SU-DHL-6 (cell line): ENCODE measurements at regions not wholly inside any gene's neighbourhood (a gene's known extent, or its start where the extent isn't known, plus 50 kb on each side); places are given as distances from the start of the nearest gene placed in this dataset.

Experiments used
- H2AFZ ChIP-seq: fragments of 200-600 bp; sonication (generic); 2 replicates; pipeline ENCODE4 v1.6.1; 2014; ENCODE audit warnings: low read depth, mild to moderate bottlenecking, moderate library complexity, mixed read lengths, antibody characterized with exemption, low read length; ENCODE audit not compliant: severe bottlenecking
- H3F3A ChIP-seq: fragments of 200-600 bp; shearing (Covaris generic); 2 replicates; pipeline ENCODE4 v1.6.0; 2016; ENCODE audit warnings: antibody characterized with exemption, mild to moderate bottlenecking; ENCODE audit not compliant: insufficient read depth
- H3K27ac ChIP-seq: fragments of 200-600 bp; sonication (generic); 2 replicates; pipeline ENCODE4 v1.5.1; 2016; ENCODE audit warnings: low read depth, mild to moderate bottlenecking, low read length, moderate library complexity, mixed read lengths
- H3K27me3 ChIP-seq: fragments of 200-600 bp; sonication (generic), shearing (Covaris generic); 2 replicates; pipeline ENCODE4 v1.6.0; 2014; ENCODE audit warnings: mild to moderate bottlenecking, low read length
- H3K36me3 ChIP-seq: fragments of 200-600 bp; sonication (generic); 2 replicates; pipeline ENCODE4 v1.6.1; 2014; ENCODE audit warnings: mild to moderate bottlenecking, low read length, mixed read lengths
- H3K4me2 ChIP-seq: fragments of 300-600, 200-600 bp; shearing (Covaris generic), sonication (generic); 2 replicates; pipeline ENCODE4 v1.6.0; 2014; ENCODE audit warnings: low read length, low read depth, mild to moderate bottlenecking; ENCODE audit not compliant: poor library complexity, severe bottlenecking
- H3K4me3 ChIP-seq: fragments of 200-600 bp; sonication (generic); 2 replicates; pipeline ENCODE4 v1.5.1; 2014; ENCODE audit warnings: antibody characterized with exemption, low read length, mild to moderate bottlenecking, mixed read lengths; ENCODE audit not compliant: insufficient read depth, poor library complexity, severe bottlenecking
- H3K79me2 ChIP-seq: fragments of 200-600 bp; sonication (generic); 2 replicates; pipeline ENCODE4 v1.6.1; 2014; ENCODE audit warnings: mild to moderate bottlenecking, low read length, moderate library complexity; ENCODE audit not compliant: insufficient read depth
- H3K9ac ChIP-seq: fragments of 200-600 bp; sonication (generic); 2 replicates; pipeline ENCODE4 v1.7.0; 2014; ENCODE audit warnings: mild to moderate bottlenecking, low read length
- H3K9me2 ChIP-seq: fragments of 200-600 bp; sonication (generic); replicated peaks from 2 replicates; pipeline ENCODE4 v1.6.1; 2014; ENCODE audit warnings: low read length; ENCODE audit not compliant: insufficient read depth
- H3K9me3 ChIP-seq: fragments of 200-600 bp; sonication (generic); 2 replicates; pipeline ENCODE4 v1.6.1; 2014; ENCODE audit warnings: low read length, mixed read lengths; ENCODE audit not compliant: insufficient read depth
- H4K20me1 ChIP-seq: fragments of 200-600 bp; sonication (generic); 2 replicates; pipeline ENCODE4 v1.6.1; 2014; ENCODE audit warnings: low read depth, mild to moderate bottlenecking, antibody characterized with exemption, low read length, moderate library complexity, mixed read lengths
- CTCF ChIP-seq: fragments of 200-600 bp; sonication (generic); IDR thresholded peaks from one replicate; pipeline ENCODE4 v1.5.1; 2017; ENCODE audit warnings: antibody characterized with exemption, mild to moderate bottlenecking, low read length, moderate library complexity; ENCODE audit not compliant: insufficient read depth, poor library complexity, severe bottlenecking
- EZH2phosphoT487 ChIP-seq: fragments of 200-600 bp; sonication (generic), shearing (Covaris generic); conservative IDR thresholded peaks from 2 replicates; pipeline ENCODE4 v1.6.1; 2018; ENCODE audit warnings: mild to moderate bottlenecking, antibody characterized with exemption, low read length, moderate library complexity, mixed read lengths

- no peaks in the 10 kb centered on the region for H3F3A ChIP-seq
- no peaks in the 10 kb centered on the region for H4K20me1 ChIP-seq
- no peaks in the 10 kb centered on the region for H3K27me3 ChIP-seq
- no peak overlapping the region for H3K27ac ChIP-seq
- H2AFZ ChIP-seq, result no peak overlapping the region
- no peak overlapping the region for H3K4me3 ChIP-seq
- TF ChIP-seq CTCF, result no peak
- no peak for TF ChIP-seq EZH2phosphoT487
- no peak overlapping the region for H3K4me2 ChIP-seq
- H3K9ac ChIP-seq, result no peak overlapping the region
- no peaks in the 10 kb centered on the region for H3K9me3 ChIP-seq
- H3K36me3 ChIP-seq, result no peaks in the 10 kb centered on the region
- H3K9me2 ChIP-seq, result no peaks in the 10 kb centered on the region
- no peaks in the 10 kb centered on the region for H3K79me2 ChIP-seq
Measured at GRCh38 chr20:40816039-40816352, 127.0 kb upstream of the MAFB start.

- Histone ChIP-seq H2AFZ (no peak overlapping the region), H3K27ac (no peak overlapping the region), H3F3A (no peaks in the 10 kb centered on the region), H3K4me2 (no peak overlapping the region), H3K27me3 (no peaks in the 10 kb centered on the region), H3K79me2 (no peaks in the 10 kb centered on the region), H4K20me1 (no peaks in the 10 kb centered on the region), H3K9ac (no peak overlapping the region), H3K4me3 (no peak overlapping the region), H3K9me2 (no peaks in the 10 kb centered on the region), H3K9me3 (no peaks in the 10 kb centered on the region), H3K36me3 (no peaks in the 10 kb centered on the region)
- TF ChIP-seq EZH2phosphoT487, result no peak
Measured at GRCh38 chr20:40821429-40821828, 132.4 kb upstream of the MAFB start.

GRCh38 chr20:40826699-40827098 is 137.7 kb upstream of the MAFB start:
- Histone ChIP-seq H3K9me2 (no peaks in the 10 kb centered on the region), H3K27me3 (no peaks in the 10 kb centered on the region), H3F3A (no peaks in the 10 kb centered on the region), H4K20me1 (no peaks in the 10 kb centered on the region), H3K4me2 (no peak overlapping the region), H3K36me3 (no peaks in the 10 kb centered on the region), H3K9me3 (no peaks in the 10 kb centered on the region), H3K27ac (no peak overlapping the region), H3K9ac (no peak overlapping the region), H3K79me2 (no peaks in the 10 kb centered on the region), H3K4me3 (no peak overlapping the region), H2AFZ (no peak overlapping the region)
- TF ChIP-seq EZH2phosphoT487 (no peak), CTCF (no peak)

GRCh38 chr20:40835321-40835720 is 146.3 kb upstream of the MAFB start:
- no peak overlapping the region for H3K9ac ChIP-seq
- no peaks in the 10 kb centered on the region for H3K79me2 ChIP-seq
- H3K27me3 ChIP-seq, result no peaks in the 10 kb centered on the region
- no peaks in the 10 kb centered on the region for H3K9me2 ChIP-seq
- H3K4me3 ChIP-seq, result no peak overlapping the region
- H3K36me3 ChIP-seq, result no peaks in the 10 kb centered on the region
- no peaks in the 10 kb centered on the region for H3F3A ChIP-seq
- H4K20me1 ChIP-seq, result no peaks in the 10 kb centered on the region
- H2AFZ ChIP-seq, result no peak overlapping the region
- no peak overlapping the region for H3K4me2 ChIP-seq
- no peaks in the 10 kb centered on the region for H3K9me3 ChIP-seq
- TF ChIP-seq CTCF (no peak), EZH2phosphoT487 (no peak)
- H3K27ac ChIP-seq, result no peak overlapping the region
